ENCODE measurements at regions not wholly inside any gene's neighbourhood (a gene's known extent, or its start where the extent isn't known, plus 50 kb on each side); places are given as distances from the start of the nearest gene placed in this dataset.
"Not testable (repeated sequence)": the region's sequence is repeated elsewhere in the genome, so short reads cannot be mapped to it uniquely, and the experiment has no call there.

DNA sequence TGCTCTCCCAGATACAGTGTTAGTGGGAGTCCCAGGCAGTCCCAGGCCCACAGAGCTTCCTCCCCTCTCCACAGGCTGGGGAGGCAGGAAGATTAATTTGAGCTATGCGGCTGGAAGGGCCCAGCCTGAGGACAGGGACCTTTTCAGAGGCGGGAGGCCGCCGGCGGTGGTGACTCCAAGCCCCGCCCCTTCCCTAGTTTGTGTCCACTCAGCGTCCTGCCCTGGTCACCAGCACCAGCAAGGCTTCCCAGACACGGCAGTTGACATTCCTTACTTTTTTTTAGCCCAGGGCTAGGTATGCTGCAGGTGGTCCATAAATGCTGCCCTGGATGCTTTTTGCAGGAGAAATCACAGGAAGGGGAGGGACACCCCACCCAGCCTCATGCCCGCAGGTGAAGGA lies 67.7 kb upstream of the LRPAP1 start:
- ChIA-PET CTCF (no interaction called here), POLR2A (no interaction called here)
- no peak overlapping the region for H3K4me3 ChIP-seq (ENCODE audit: control insufficient read depth in 1 of 7, extremely low read depth in 1 of 7, insufficient read depth in 4 of 7, low read depth in 2 of 7, low read length in 6 of 7)
- H3K27ac ChIP-seq (ENCODE audit: insufficient read depth in 1 of 2, low read depth in 1 of 2, low read length in 2 of 2, poor library complexity in 1 of 2, severe bottlenecking in 2 of 2) = no peak overlapping the region
- DNase-seq = no peak
- peaks cover 0 to 12% (median 0%) of the 10 kb centered on the region in 5 experiments for H3K9me3 ChIP-seq (ENCODE audit: control extremely low read depth in 1 of 5, control insufficient read depth in 4 of 5, insufficient read depth in 2 of 5, low read depth in 1 of 5, low read length in 4 of 5)
- H3K4me1 ChIP-seq (ENCODE audit: control extremely low read depth in 1 of 4, control insufficient read depth in 4 of 4, insufficient read depth in 4 of 4, low read length in 3 of 4) = no peaks in the 10 kb centered on the region
- H3K36me3 ChIP-seq (ENCODE audit: control insufficient read depth in 4 of 4, insufficient read depth in 4 of 4, low read length in 3 of 4) = no peaks in the 10 kb centered on the region
- WGBS (ENCODE audit: insufficient coverage) = 69% methylated on average over 8 of the region's 9 CpGs
- peaks cover 0 to 8% (median 0%) of the 10 kb centered on the region in 5 experiments for H3K27me3 ChIP-seq (replicated peaks in 2 of 5; ENCODE audit: control insufficient read depth in 4 of 5, insufficient read depth in 5 of 5, low read length in 4 of 5)

DNA sequence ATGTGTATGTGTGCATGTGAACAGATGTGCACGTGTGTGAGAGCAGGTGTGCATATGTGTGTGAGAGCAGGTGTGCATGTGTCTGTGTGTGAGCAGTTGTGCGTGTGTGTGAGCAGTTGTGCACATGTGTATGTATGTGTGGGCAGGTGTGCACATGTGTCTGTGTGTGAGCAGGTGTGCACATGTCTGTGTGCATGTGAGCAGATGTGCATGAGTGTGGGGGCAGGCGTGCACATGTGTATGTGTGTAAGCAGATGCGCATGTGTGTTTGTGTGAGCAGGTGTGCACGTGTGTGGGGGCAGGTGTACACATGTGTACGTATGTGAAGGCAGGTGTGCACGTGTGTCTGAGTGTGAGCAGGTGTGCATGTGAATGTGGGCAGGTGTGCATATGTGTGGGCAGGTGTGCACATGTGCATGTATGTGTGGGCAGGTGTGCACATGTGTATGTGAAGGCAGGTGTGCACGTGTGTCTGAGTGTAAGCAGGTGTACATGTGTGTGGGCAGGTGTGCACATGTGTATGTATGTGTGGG lies 66.5 kb upstream of the LRPAP1 start:
- WGBS (ENCODE audit: insufficient coverage) = 89% methylated on average over 7 of the region's 8 CpGs
- peaks cover 0 to 8% (median 0%) of the 10 kb centered on the region in 5 experiments for H3K27me3 ChIP-seq (replicated peaks in 2 of 5; ENCODE audit: control insufficient read depth in 4 of 5, insufficient read depth in 5 of 5, low read length in 4 of 5)
- no peak overlapping the region for H3K4me3 ChIP-seq (ENCODE audit: control insufficient read depth in 1 of 7, extremely low read depth in 1 of 7, insufficient read depth in 4 of 7, low read depth in 2 of 7, low read length in 6 of 7)
- no peak overlapping the region for H3K27ac ChIP-seq (ENCODE audit: insufficient read depth in 1 of 2, low read depth in 1 of 2, low read length in 2 of 2, poor library complexity in 1 of 2, severe bottlenecking in 2 of 2)
- no peaks in the 10 kb centered on the region for H3K36me3 ChIP-seq (ENCODE audit: control insufficient read depth in 4 of 4, insufficient read depth in 4 of 4, low read length in 3 of 4)
- ChIA-PET CTCF (no interaction called here), POLR2A (no interaction called here)
- DNase-seq = no peak
- no peaks in the 10 kb centered on the region for H3K4me1 ChIP-seq (ENCODE audit: control extremely low read depth in 1 of 4, control insufficient read depth in 4 of 4, insufficient read depth in 4 of 4, low read length in 3 of 4)
- peaks cover 0 to 12% (median 0%) of the 10 kb centered on the region in 5 experiments for H3K9me3 ChIP-seq (ENCODE audit: control extremely low read depth in 1 of 5, control insufficient read depth in 4 of 5, insufficient read depth in 2 of 5, low read depth in 1 of 5, low read length in 4 of 5)

DNA sequence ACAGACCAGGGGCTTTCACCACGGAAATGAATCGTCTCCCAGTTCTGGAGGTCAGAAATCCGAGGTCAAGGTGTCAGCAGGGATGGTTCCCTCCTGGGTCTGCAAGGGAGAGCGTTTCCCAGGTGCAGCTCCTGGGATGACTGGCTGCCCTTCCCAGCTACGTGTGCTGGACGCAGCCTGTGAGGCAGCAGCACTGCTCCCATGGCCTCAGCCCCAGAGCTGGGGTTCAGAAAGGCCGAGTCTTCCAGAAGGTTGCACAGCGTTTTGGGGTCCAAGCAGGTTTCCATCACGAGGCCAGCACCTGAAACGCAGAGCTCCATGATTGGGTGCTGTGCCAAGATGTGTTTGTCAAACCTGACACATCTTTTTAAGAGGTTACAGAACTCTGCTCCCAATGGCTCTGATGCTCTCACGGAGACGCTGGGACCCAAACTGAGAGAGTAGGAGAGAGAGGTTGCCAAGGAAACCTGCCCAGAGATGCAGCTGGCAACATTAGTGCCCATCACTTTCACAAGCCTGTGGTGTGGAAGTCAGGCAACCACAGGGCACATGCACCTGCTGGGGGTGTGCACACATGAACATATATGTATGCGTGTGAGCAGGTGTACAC lies 65.8 kb upstream of the LRPAP1 start:
- H3K27ac ChIP-seq (ENCODE audit: insufficient read depth in 1 of 2, low read depth in 1 of 2, low read length in 2 of 2, poor library complexity in 1 of 2, severe bottlenecking in 2 of 2); H3K4me3 ChIP-seq (ENCODE audit: control insufficient read depth in 1 of 7, extremely low read depth in 1 of 7, insufficient read depth in 4 of 7, low read depth in 2 of 7, low read length in 6 of 7); DNase-seq; H3K4me1 ChIP-seq (ENCODE audit: control extremely low read depth in 1 of 4, control insufficient read depth in 4 of 4, insufficient read depth in 4 of 4, low read length in 3 of 4); CTCF ChIA-PET; H3K36me3 ChIP-seq (ENCODE audit: control insufficient read depth in 4 of 4, insufficient read depth in 4 of 4, low read length in 3 of 4); POLR2A ChIA-PET; H3K27me3 ChIP-seq (replicated peaks in 2 of 5; ENCODE audit: control insufficient read depth in 4 of 5, insufficient read depth in 5 of 5, low read length in 4 of 5): not testable (repeated sequence)
- 91% methylated on average over 5 of the region's 13 CpGs for WGBS (ENCODE audit: insufficient coverage)
- peaks cover 0 to 12% (median 0%) of the 10 kb centered on the region in 5 experiments for H3K9me3 ChIP-seq (ENCODE audit: control extremely low read depth in 1 of 5, control insufficient read depth in 4 of 5, insufficient read depth in 2 of 5, low read depth in 1 of 5, low read length in 4 of 5)

DNA sequence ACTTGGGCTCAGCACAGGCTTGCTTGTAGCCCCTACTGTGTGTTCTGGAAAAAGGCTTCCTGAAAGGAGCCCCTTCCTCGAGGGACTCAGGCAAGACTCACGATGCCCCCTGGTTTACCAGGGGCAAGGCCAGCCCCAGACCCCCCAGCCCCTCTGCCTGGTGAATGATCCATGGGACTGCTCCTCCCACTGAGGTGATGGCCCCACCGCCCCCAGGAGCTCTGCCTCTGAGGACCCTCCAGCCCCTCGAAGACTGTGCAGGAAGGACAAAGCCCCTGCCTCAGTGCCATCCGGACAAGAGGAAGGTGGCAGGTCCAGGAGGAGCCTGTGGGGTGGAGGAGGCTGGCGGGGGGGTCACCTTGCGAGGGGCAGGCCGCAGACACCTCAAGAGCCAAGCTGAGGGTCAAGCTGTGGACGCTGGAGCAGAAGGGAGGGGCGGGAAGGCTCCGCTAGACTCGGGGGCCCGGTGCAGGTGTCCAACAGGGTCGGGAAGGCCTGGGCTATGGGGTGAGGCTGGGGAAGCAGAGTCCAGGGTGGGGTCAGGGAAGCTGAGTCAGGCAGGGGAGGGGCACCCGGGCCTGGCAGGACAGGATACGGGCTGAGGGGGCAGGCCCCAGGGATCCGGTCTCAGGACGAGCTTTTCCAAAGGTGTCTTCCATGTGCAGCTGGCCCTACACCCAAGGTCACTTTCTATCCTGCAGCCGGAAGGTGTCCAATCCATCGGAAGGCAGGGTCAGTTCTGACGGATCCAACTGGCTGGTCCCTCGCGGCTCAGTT lies 64.9 kb upstream of the LRPAP1 start:
- H3K27ac ChIP-seq (ENCODE audit: insufficient read depth in 1 of 2, low read depth in 1 of 2, low read length in 2 of 2, poor library complexity in 1 of 2, severe bottlenecking in 2 of 2); H3K27me3 ChIP-seq (replicated peaks in 2 of 5; ENCODE audit: control insufficient read depth in 4 of 5, insufficient read depth in 5 of 5, low read length in 4 of 5); H3K4me3 ChIP-seq (ENCODE audit: control insufficient read depth in 1 of 7, extremely low read depth in 1 of 7, insufficient read depth in 4 of 7, low read depth in 2 of 7, low read length in 6 of 7); CTCF ChIA-PET; H3K4me1 ChIP-seq (ENCODE audit: control extremely low read depth in 1 of 4, control insufficient read depth in 4 of 4, insufficient read depth in 4 of 4, low read length in 3 of 4); DNase-seq; H3K36me3 ChIP-seq (ENCODE audit: control insufficient read depth in 4 of 4, insufficient read depth in 4 of 4, low read length in 3 of 4); POLR2A ChIA-PET: not testable (repeated sequence)
- H3K9me3 ChIP-seq (ENCODE audit: control extremely low read depth in 1 of 5, control insufficient read depth in 4 of 5, insufficient read depth in 2 of 5, low read depth in 1 of 5, low read length in 4 of 5) = peaks cover 0 to 12% (median 0%) of the 10 kb centered on the region in 5 experiments
- WGBS (ENCODE audit: insufficient coverage) = 88% methylated on average over 16 of the region's 23 CpGs

DNA sequence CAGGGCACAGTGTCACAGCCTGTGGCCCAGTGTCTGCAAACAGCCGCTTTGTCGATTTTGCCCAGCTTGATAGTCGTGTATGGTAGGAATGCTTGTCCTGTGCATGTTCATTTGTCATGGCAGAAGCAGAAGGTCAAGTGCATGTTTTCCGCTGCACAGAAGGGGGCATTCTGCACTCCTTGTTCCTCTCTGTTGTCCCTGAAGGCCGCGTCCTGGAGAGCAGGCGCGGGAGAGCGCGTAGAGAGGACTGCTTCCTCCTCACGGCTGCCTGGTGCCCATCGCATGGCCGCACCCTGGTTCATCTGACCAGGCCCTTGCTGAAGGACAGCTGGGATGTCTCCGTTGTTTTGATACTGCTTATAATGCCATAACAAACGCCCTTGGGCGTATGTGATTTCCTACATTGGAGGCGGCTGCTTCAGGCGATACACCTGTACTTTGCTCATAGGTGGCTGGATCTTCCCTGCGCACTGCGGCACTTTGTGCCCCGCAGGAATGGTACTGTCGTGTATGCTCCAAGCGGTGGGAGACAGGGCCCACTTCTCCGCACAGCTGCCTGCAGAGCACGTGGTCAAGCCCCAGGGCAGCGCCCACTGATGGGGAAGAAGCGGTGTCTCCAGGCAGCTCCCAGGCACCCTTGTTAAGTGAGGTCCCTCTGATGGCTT lies 63.5 kb upstream of the LRPAP1 start:
- H3K36me3 ChIP-seq (ENCODE audit: control insufficient read depth in 4 of 4, insufficient read depth in 4 of 4, low read length in 3 of 4); H3K27me3 ChIP-seq (replicated peaks in 2 of 5; ENCODE audit: control insufficient read depth in 4 of 5, insufficient read depth in 5 of 5, low read length in 4 of 5); DNase-seq; H3K4me1 ChIP-seq (ENCODE audit: control extremely low read depth in 1 of 4, control insufficient read depth in 4 of 4, insufficient read depth in 4 of 4, low read length in 3 of 4); H3K4me3 ChIP-seq (ENCODE audit: control insufficient read depth in 1 of 7, extremely low read depth in 1 of 7, insufficient read depth in 4 of 7, low read depth in 2 of 7, low read length in 6 of 7); H3K9me3 ChIP-seq (ENCODE audit: control extremely low read depth in 1 of 5, control insufficient read depth in 4 of 5, insufficient read depth in 2 of 5, low read depth in 1 of 5, low read length in 4 of 5); CTCF ChIA-PET; H3K27ac ChIP-seq (ENCODE audit: insufficient read depth in 1 of 2, low read depth in 1 of 2, low read length in 2 of 2, poor library complexity in 1 of 2, severe bottlenecking in 2 of 2); POLR2A ChIA-PET: not testable (repeated sequence)
- WGBS (ENCODE audit: insufficient coverage) = 93% methylated on average over 16 of the region's 27 CpGs

DNA sequence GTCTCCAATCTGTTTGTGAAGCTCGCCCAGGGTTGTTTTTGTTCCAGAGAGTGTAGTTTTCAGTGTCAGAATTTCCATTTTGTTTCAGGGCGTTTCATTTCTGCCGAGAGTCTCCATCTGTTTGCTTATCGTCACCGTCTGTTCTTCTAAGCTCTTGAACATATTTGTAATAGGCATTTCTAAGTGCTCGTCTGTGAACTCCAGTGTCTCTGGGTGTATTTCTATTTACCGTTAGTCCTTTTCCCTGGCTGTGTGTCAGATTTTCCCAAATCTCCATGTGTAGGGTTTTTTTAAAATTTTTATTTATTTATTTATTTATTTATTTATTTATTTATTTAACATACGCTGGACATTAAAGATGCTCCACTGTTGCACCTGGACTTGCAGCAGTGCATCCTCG lies 62.5 kb upstream of the LRPAP1 start:
- H3K9me3 ChIP-seq (ENCODE audit: control extremely low read depth in 1 of 5, control insufficient read depth in 4 of 5, insufficient read depth in 2 of 5, low read depth in 1 of 5, low read length in 4 of 5); CTCF ChIA-PET; DNase-seq; H3K27ac ChIP-seq (ENCODE audit: insufficient read depth in 1 of 2, low read depth in 1 of 2, low read length in 2 of 2, poor library complexity in 1 of 2, severe bottlenecking in 2 of 2); H3K36me3 ChIP-seq (ENCODE audit: control insufficient read depth in 4 of 4, insufficient read depth in 4 of 4, low read length in 3 of 4); H3K27me3 ChIP-seq (replicated peaks in 2 of 5; ENCODE audit: control insufficient read depth in 4 of 5, insufficient read depth in 5 of 5, low read length in 4 of 5); H3K4me3 ChIP-seq (ENCODE audit: control insufficient read depth in 1 of 7, extremely low read depth in 1 of 7, insufficient read depth in 4 of 7, low read depth in 2 of 7, low read length in 6 of 7); POLR2A ChIA-PET; H3K4me1 ChIP-seq (ENCODE audit: control extremely low read depth in 1 of 4, control insufficient read depth in 4 of 4, insufficient read depth in 4 of 4, low read length in 3 of 4): not testable (repeated sequence)
- 100% methylated on average over 4 of the region's 9 CpGs for WGBS (ENCODE audit: insufficient coverage)

Measured in common myeloid progenitor, CD34-positive (primary cell).